ENCODE measurements at regions not wholly inside any gene's neighbourhood (a gene's known extent, or its start where the extent isn't known, plus 50 kb on each side); places are given as distances from the start of the nearest gene placed in this dataset.

- no TSS peak for BruUV-seq (replicated peaks)
- no peak for TF ChIP-seq POLR2AphosphoS5 (IDR thresholded peaks at IDR 0.05; ENCODE audit: insufficient read depth, low read depth, low read length)
- no peak for TF ChIP-seq FOS (IDR thresholded peaks at IDR 0.05; ENCODE audit: borderline replicate concordance, insufficient read depth, low read length)
- no peak for TF ChIP-seq MYC (IDR thresholded peaks at IDR 0.05; ENCODE audit: low read depth, low read length)
- no peak for TF ChIP-seq EZH2 (IDR thresholded peaks at IDR 0.05; ENCODE audit: borderline replicate concordance, low read depth, low read length, severe bottlenecking)
- no peak for TF ChIP-seq CTCF (IDR thresholded peaks at IDR 0.05; ENCODE audit: extremely low read depth in 1 of 2, insufficient read depth in 1 of 2, low read depth in 1 of 2, low read length in 2 of 2)
- TF ChIP-seq POLR2A (IDR thresholded peaks at IDR 0.05; ENCODE audit: low read depth, low read length): no peak
- no peak for TF ChIP-seq GATA2 (IDR thresholded peaks at IDR 0.05; ENCODE audit: insufficient read depth, insufficient read length, low read depth, low read length)
- TF ChIP-seq MAX (IDR thresholded peaks at IDR 0.05; ENCODE audit: insufficient read depth, insufficient read length): no peak
- TF ChIP-seq JUN (IDR thresholded peaks at IDR 0.05; ENCODE audit: borderline replicate concordance, insufficient read depth, insufficient read length, low read depth): no peak
- dilution Hi-C loops (cut with MboI; ENCODE audit: extremely low pct_ligation_motif_present, low sequenced_read_pairs) (no loop called here), intact Hi-C loops (cut with micrococcal nuclease) (no loop called here)
- no peak overlapping the region for H3K4me2 ChIP-seq (ENCODE audit: insufficient read depth, low read length)
- H4K20me1 ChIP-seq (replicated peaks; ENCODE audit: control insufficient read depth, extremely low read depth, insufficient read depth, low read length): no peaks in the 10 kb centered on the region
- no peak overlapping the region for H3K4me3 ChIP-seq (replicated peaks in 1 of 3; ENCODE audit: insufficient read depth in 1 of 3, low read depth in 1 of 3, low read length in 3 of 3)
- FAIRE-seq: no peak
- ChIA-PET CTCF (no interaction called here), POLR2A (no interaction called here)
- no peak overlapping the region for H2AFZ ChIP-seq (ENCODE audit: low read depth, low read length)
- no peaks in the 10 kb centered on the region for H3K27me3 ChIP-seq (ENCODE audit: control insufficient read depth in 2 of 2, insufficient read depth in 2 of 2, low read length in 2 of 2)
- no peaks in the 10 kb centered on the region for H3K79me2 ChIP-seq (ENCODE audit: control insufficient read depth, insufficient read depth, low read length)
- no peaks in the 10 kb centered on the region for H3K9me1 ChIP-seq (replicated peaks; ENCODE audit: control insufficient read depth, extremely low read depth, insufficient read depth, low read length)
- H3K36me3 ChIP-seq (ENCODE audit: control insufficient read depth in 2 of 2, extremely low read depth in 1 of 2, insufficient read depth in 2 of 2, low read length in 2 of 2): no peaks in the 10 kb centered on the region
- H3K9ac ChIP-seq (replicated peaks; ENCODE audit: extremely low read depth, insufficient read depth, low read length): no peak overlapping the region
- DNase-seq (ENCODE audit: low read depth, low spot score): no peak
- H3K4me1 ChIP-seq (ENCODE audit: control insufficient read depth, extremely low read depth, insufficient read depth, low read length): no peaks in the 10 kb centered on the region
- no peaks in the 10 kb centered on the region for H3K9me3 ChIP-seq (replicated peaks; ENCODE audit: control insufficient read depth, insufficient read depth, low read length)
- H3K27ac ChIP-seq (ENCODE audit: insufficient read depth, low read depth, low read length): no peak overlapping the region
These were observed 168.8 kb downstream of the RCHY1 start for GRCh38 chr4:75345423-75345822.

All from endothelial cell of umbilical vein (primary cell).